IMR-90 (cell line): ENCODE measurements at regions not wholly inside any gene's neighbourhood (a gene's known extent, or its start where the extent isn't known, plus 50 kb on each side); places are given as distances from the start of the nearest gene placed in this dataset.

Experiments used
- ATAC-seq: fragments of 200-7000 bp; cut with Tn5 transposase; 2 replicates; pipeline ENCODE4 v1.9.1; 2020; ENCODE audit warnings: low read depth, mild to moderate bottlenecking, moderate library complexity
- BruUV-seq: library from RNA; stranded (reverse); fragments of 400-500 nt; replicated peaks from 2 replicates; lab custom pipeline; 2021; lab: Mats Ljungman, UMichigan
- CTCF ChIA-PET: fragments of 300-600 bp; formaldehyde crosslinking; extraction: SDS; loops from one replicate; lab custom pipeline; 2021; ENCODE audit warnings: antibody characterized with exemption; lab: Yijun Ruan, JAX
- POLR2A ChIA-PET: fragments of 300-600 bp; sonication (Branson Sonifier 250); formaldehyde crosslinking; loops from one replicate; lab custom pipeline; 2022; ENCODE audit warnings: antibody characterized with exemption; ENCODE audit not compliant: unreplicated experiment; lab: Charles Lee
- DNase-seq: peaks from one replicate; pipeline ENCODE4 v3.0.0; 2013
- H2AFZ ChIP-seq: replicated peaks from 2 replicates; pipeline ENCODE3; 2013; ENCODE audit warnings: low read length, mild to moderate bottlenecking; ENCODE audit not compliant: poor library complexity
- H2AK5ac ChIP-seq: 2 replicates; pipeline ENCODE4 v1.6.1; 2013; ENCODE audit warnings: low read depth, low read length, inconsistent platforms
- H2AK9ac ChIP-seq: replicated peaks from 2 replicates; pipeline ENCODE3; 2013; ENCODE audit warnings: mild to moderate bottlenecking, low read depth, low read length, moderate library complexity; ENCODE audit not compliant: poor library complexity
- H2BK120ac ChIP-seq: 2 replicates; pipeline ENCODE4 v1.6.1; 2013; ENCODE audit warnings: low read depth, low read length, inconsistent platforms
- H2BK15ac ChIP-seq: 3 replicates; pipeline ENCODE4 v1.6.1; 2013; ENCODE audit warnings: low read depth, low read length, inconsistent platforms
- H2BK20ac ChIP-seq: 2 replicates; pipeline ENCODE4 v1.6.1; 2013; ENCODE audit warnings: low read depth, mild to moderate bottlenecking, inconsistent platforms, low read length, moderate library complexity
- H2BK5ac ChIP-seq: 2 replicates; pipeline ENCODE4 v1.6.1; 2013; ENCODE audit warnings: mild to moderate bottlenecking, low read depth, low read length, inconsistent platforms; ENCODE audit not compliant: poor library complexity, severe bottlenecking
- H3K14ac ChIP-seq: replicated peaks from 2 replicates; pipeline ENCODE4 v1.6.1; 2013; ENCODE audit warnings: low read depth, low read length, inconsistent platforms
- H3K18ac ChIP-seq: 2 replicates; pipeline ENCODE4 v1.6.1; 2013; ENCODE audit warnings: low read depth, low read length, control low read depth
- H3K23ac ChIP-seq: 2 replicates; pipeline ENCODE4 v1.6.1; 2013; ENCODE audit warnings: low read depth, low read length, inconsistent platforms
- H3K27ac ChIP-seq: 2 replicates; pipeline ENCODE4 v1.5.1; 2013; ENCODE audit warnings: mild to moderate bottlenecking, control low read depth, low read length; ENCODE audit not compliant: insufficient read depth
- H3K27me3 ChIP-seq: 2 replicates; pipeline ENCODE4 v1.6.1; 2013; ENCODE audit warnings: low read length; ENCODE audit not compliant: control insufficient read depth, insufficient read depth
- H3K36me3 ChIP-seq: 2 replicates; pipeline ENCODE4 v1.6.1; 2013; ENCODE audit warnings: low read length, mixed read lengths; ENCODE audit not compliant: control insufficient read depth, insufficient read depth
- H3K4ac ChIP-seq: 2 replicates; pipeline ENCODE4 v1.6.1; 2013; ENCODE audit warnings: low read depth, low read length, inconsistent platforms
- H3K4me1 ChIP-seq: 2 replicates; pipeline ENCODE4 v1.6.1; 2013; ENCODE audit warnings: low read length, mixed read lengths; ENCODE audit not compliant: control insufficient read depth, insufficient read depth
- H3K4me2 ChIP-seq: 2 replicates; pipeline ENCODE4 v1.6.1; 2013; ENCODE audit warnings: low read depth, mild to moderate bottlenecking, control low read depth, low read length, moderate library complexity
- H3K4me3 ChIP-seq: 2 replicates; pipeline ENCODE4 v1.5.1; 2013; ENCODE audit warnings: low read depth, mild to moderate bottlenecking, control low read depth, low read length, moderate library complexity; ENCODE audit not compliant: insufficient read depth
- H3K56ac ChIP-seq: 2 replicates; pipeline ENCODE4 v1.6.1; 2013; ENCODE audit warnings: low read length, inconsistent platforms; ENCODE audit not compliant: insufficient read depth; ENCODE audit errors: extremely low read depth
- H3K79me1 ChIP-seq, 2 experiments: 2 replicates each; pipeline ENCODE4 v1.6.1; 2013; ENCODE audit warnings: low read length in 2 of 2, inconsistent platforms in 1 of 2, low read depth in 1 of 2
- H3K9ac ChIP-seq: 2 replicates; pipeline ENCODE4 v1.6.1; 2013; ENCODE audit warnings: low read depth, low read length, control low read depth
- H3K9me1 ChIP-seq: 2 replicates; pipeline ENCODE4 v1.6.1; 2013; ENCODE audit warnings: low read length, inconsistent platforms; ENCODE audit not compliant: insufficient read depth
- H3K9me3 ChIP-seq: 2 replicates; pipeline ENCODE4 v1.6.1; 2013; ENCODE audit warnings: low read length; ENCODE audit not compliant: control insufficient read depth, insufficient read depth
- H4K20me1 ChIP-seq: 2 replicates; pipeline ENCODE4 v1.6.1; 2013; ENCODE audit warnings: low read length, inconsistent platforms; ENCODE audit not compliant: insufficient read depth
- H4K5ac ChIP-seq: 2 replicates; pipeline ENCODE4 v1.6.1; 2013; ENCODE audit warnings: mild to moderate bottlenecking, low read depth, low read length, control low read depth
- H4K8ac ChIP-seq, 2 experiments: 2 replicates each; pipeline ENCODE4 v1.6.1; 2013; ENCODE audit warnings: low read depth in 2 of 2, low read length in 2 of 2, control low read depth in 1 of 2, inconsistent platforms in 1 of 2
- H4K91ac ChIP-seq: 2 replicates; pipeline ENCODE4 v1.6.1; 2013; ENCODE audit warnings: low read depth, low read length, inconsistent platforms; ENCODE audit not compliant: insufficient read depth
- BHLHE40 ChIP-seq: fragments of 150-350 bp; IDR thresholded peaks from 2 replicates; pipeline ENCODE4 v1.6.1; 2016; ENCODE audit warnings: mild to moderate bottlenecking, low read depth, low read length
- CEBPB ChIP-seq: IDR thresholded peaks from 2 replicates; pipeline ENCODE4 v1.6.1; 2012; ENCODE audit warnings: low read depth, low read length, improper control_type of control experiment
- CHD1 ChIP-seq: IDR thresholded peaks from 2 replicates; pipeline ENCODE4 v1.6.1; 2012; ENCODE audit warnings: low read depth, low read length, improper control_type of control experiment
- CTCF ChIP-seq: conservative IDR thresholded peaks from 2 replicates; pipeline ENCODE4 v1.5.1; 2012; ENCODE audit warnings: mild to moderate bottlenecking, low read depth, low read length, improper control_type of control experiment
- ELK1 ChIP-seq: fragments of 150-350 bp; IDR thresholded peaks from 2 replicates; pipeline ENCODE4 v1.6.1; 2016; ENCODE audit warnings: low read depth, mild to moderate bottlenecking, low read length, moderate library complexity, borderline replicate concordance
- FOS ChIP-seq: fragments of 150-350 bp; IDR thresholded peaks from 2 replicates; pipeline ENCODE4 v1.6.1; 2016; ENCODE audit warnings: low read depth, low read length
- MAFK ChIP-seq: IDR thresholded peaks from 2 replicates; pipeline ENCODE4 v1.6.1; 2012; ENCODE audit warnings: low read depth, low read length, improper control_type of control experiment
- MAZ ChIP-seq: IDR thresholded peaks from 2 replicates; pipeline ENCODE4 v1.6.1; 2012; ENCODE audit warnings: low read depth, mild to moderate bottlenecking, low read length, improper control_type of control experiment, moderate library complexity, borderline replicate concordance
- MXI1 ChIP-seq: IDR thresholded peaks from 2 replicates; pipeline ENCODE4 v1.6.1; 2012; ENCODE audit warnings: low read depth, mild to moderate bottlenecking, low read length, moderate library complexity, borderline replicate concordance
- NFE2L2 ChIP-seq: fragments of 150-350 bp; IDR thresholded peaks from 2 replicates; pipeline ENCODE4 v1.6.1; 2016; ENCODE audit warnings: low read depth, mild to moderate bottlenecking, low read length
- POLR2A ChIP-seq: IDR thresholded peaks from 2 replicates; pipeline ENCODE4 v1.6.1; 2012; ENCODE audit warnings: mild to moderate bottlenecking, low read depth, low read length
- RAD21 ChIP-seq: IDR thresholded peaks from 2 replicates; pipeline ENCODE4 v1.6.1; 2012; ENCODE audit warnings: low read length, improper control_type of control experiment
- RCOR1 ChIP-seq: IDR thresholded peaks from 2 replicates; pipeline ENCODE4 v1.6.1; 2012; ENCODE audit warnings: mild to moderate bottlenecking, low read length, improper control_type of control experiment; ENCODE audit not compliant: insufficient replicate concordance
- RFX5 ChIP-seq: IDR thresholded peaks from 2 replicates; pipeline ENCODE4 v1.8.0; 2012; ENCODE audit warnings: low read depth, mild to moderate bottlenecking, low read length, moderate library complexity
- SMC3 ChIP-seq: fragments of 150-350 bp; IDR thresholded peaks from 2 replicates; pipeline ENCODE4 v1.6.1; 2016; ENCODE audit warnings: low read depth, mild to moderate bottlenecking, antibody characterized with exemption, low read length, moderate library complexity
- USF2 ChIP-seq: fragments of 150-350 bp; IDR thresholded peaks from 2 replicates; pipeline ENCODE4 v1.6.1; 2017; ENCODE audit warnings: mild to moderate bottlenecking, antibody characterized with exemption, low read length, low read depth
- WGBS, 2 experiments: methylation state at CpG; one replicate each; pipeline versions ENCODE4 v1.1.5 to v1.1.7; 2013; ENCODE audit warnings: missing lambda C conversion rate in 2 of 2; ENCODE audit not compliant: insufficient read length in 1 of 2; ENCODE audit errors: extremely low coverage in 2 of 2; 5-methylcytosine and 5-hydroxymethylcytosine counted together
- dilution Hi-C: fragments of 300-500 bp; cut with HindIII; formaldehyde crosslinking; loops from one replicate; pipeline ENCODE4 v1.14.3; 2018; ENCODE audit warnings: low sequenced_read_pairs; ENCODE audit not compliant: unreplicated experiment
- in situ Hi-C: fragments of 300-500 bp; cut with MboI; formaldehyde crosslinking; loops from 3 replicates; pipeline ENCODE4 v1.14.3; 2019; ENCODE audit warnings: low sequenced_read_pairs, inconsistent platforms, mixed read lengths
- intact Hi-C: fragments of 100-400 bp; cut with micrococcal nuclease; formaldehyde crosslinking; loops from 2 replicates; pipeline ENCODE4 v1.10.0; 2022

GRCh38 chr16:18018376-18018775 is 318.2 kb downstream of the NPIPA8 start:
- CTCF ChIA-PET, result no interaction called here
- TF ChIP-seq MXI1, result no peak
- no peak for TF ChIP-seq USF2
- no peak for TF ChIP-seq RFX5
- TF ChIP-seq RAD21, result no peak
- TF ChIP-seq CEBPB, result no peak
- TF ChIP-seq CTCF, result no peak
- no peak for TF ChIP-seq ELK1
- no peak for TF ChIP-seq RCOR1
- TF ChIP-seq NFE2L2, result no peak
- TF ChIP-seq FOS, result no peak
- TF ChIP-seq MAZ, result no peak
- no peak for TF ChIP-seq POLR2A
- no peak for TF ChIP-seq SMC3
- TF ChIP-seq MAFK, result no peak
- TF ChIP-seq BHLHE40, result no peak
- no peak for TF ChIP-seq CHD1
- Histone ChIP-seq H2BK20ac (no peak overlapping the region), H3K9me1 (no peaks in the 10 kb centered on the region), H3K23ac (no peak overlapping the region), H2AK9ac (no peak overlapping the region), H3K18ac (no peak overlapping the region), H3K27ac (no peak overlapping the region), H3K56ac (no peak overlapping the region), H3K36me3 (no peaks in the 10 kb centered on the region), H2BK5ac (no peak overlapping the region), H4K5ac (no peak overlapping the region), H3K9ac (no peak overlapping the region), H3K79me1 (no peaks in the 10 kb centered on the region), H4K20me1 (no peaks in the 10 kb centered on the region), H2BK120ac (no peak overlapping the region), H3K14ac (no peak overlapping the region), H2AK5ac (no peak overlapping the region), H4K8ac (no peak overlapping the region), H3K4me2 (no peak overlapping the region), H3K4ac (no peak overlapping the region), H2BK15ac (no peak overlapping the region), H3K4me1 (no peaks in the 10 kb centered on the region), H3K9me3 (no peaks in the 10 kb centered on the region), H3K4me3 (no peak overlapping the region), H4K91ac (no peak overlapping the region), H2AFZ (no peak overlapping the region), H3K27me3 (no peaks in the 10 kb centered on the region)
- no TSS peak for BruUV-seq
- POLR2A ChIA-PET, result no interaction called here
- intact Hi-C loops, result no loop called here
- ATAC-seq (no peak), DNase-seq (no peak)
- in situ Hi-C loops, result no loop called here
- no CpG with 5 or more reads among the region's 4 CpGs for WGBS, 2 experiments
- dilution Hi-C loops, result no loop called here
